Frontal cortex (tissue), 3 donors: ENCODE measurements at regions not wholly inside any gene's neighbourhood (a gene's known extent, or its start where the extent isn't known, plus 50 kb on each side); places are given as distances from the start of the nearest gene placed in this dataset.
A peak's percentile ranks its signal among the peaks of the same experiment; 100 is the strongest.
"Not testable (repeated sequence)": the region's sequence is repeated elsewhere in the genome, so short reads cannot be mapped to it uniquely, and the experiment has no call there.

ENCODE experiments used
- DNase-seq, 2 donors: peaks; one replicate each; pipeline ENCODE4 v3.0.0; 2012; ENCODE audit warnings: low spot score in 2 of 2
- FAIRE-seq: peaks from 2 replicates; lab custom pipeline; 2012; peaks lifted over from hg19 to GRCh38; lab: Jason Lieb, UNC
- donor health status: control.
- donor health status: control.
- donor health status: control.

DNA sequence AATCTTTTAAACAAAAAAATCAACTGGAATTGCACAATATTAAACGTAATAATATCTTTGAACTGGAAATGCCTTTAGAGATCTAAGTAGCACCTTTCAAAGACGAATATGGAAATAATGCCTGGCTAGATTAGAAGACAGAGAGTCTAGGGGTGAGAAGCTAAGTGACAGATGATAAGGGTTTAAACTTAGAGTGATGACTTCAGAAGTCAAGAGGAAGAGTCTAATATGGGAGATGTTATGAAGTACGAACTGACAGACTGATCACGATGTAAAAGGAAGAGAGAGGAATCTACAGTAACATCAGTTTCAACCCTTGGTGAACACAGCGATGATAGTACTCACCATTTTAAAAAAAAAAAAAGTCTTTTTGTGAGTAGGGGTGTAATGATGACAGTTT lies 57.9 kb downstream of the HINT1 start:
- FAIRE-seq (no peak), DNase-seq (no peak)

GRCh38 chr5:131104169-131104808 lies 60.8 kb downstream of the HINT1 start:
- DNase-seq (no peak), FAIRE-seq (no peak)

GRCh38 chr5:131096774-131097710 lies 68.0 kb downstream of the HINT1 start:
- FAIRE-seq = peak; percentile 44
- DNase-seq = no peak

DNA sequence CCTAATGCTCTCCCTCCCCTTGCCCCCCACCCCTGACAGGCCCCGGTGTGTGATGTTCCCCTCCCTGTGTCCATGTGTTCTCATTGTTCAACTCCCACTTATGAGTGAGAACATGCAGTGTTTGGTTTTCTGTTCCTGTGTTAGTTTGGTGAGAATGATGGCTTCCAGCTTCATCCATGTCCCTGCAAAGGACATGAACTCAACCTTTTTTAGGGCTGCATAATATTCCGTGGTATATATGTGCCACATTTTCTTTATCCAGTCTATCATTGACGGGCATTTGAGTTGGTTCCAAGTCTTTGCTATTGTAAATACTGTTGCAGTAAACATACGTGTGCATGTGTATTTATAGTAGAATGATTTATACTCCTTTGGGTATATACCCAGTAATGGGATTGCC lies 69.5 kb downstream of the HINT1 start:
- FAIRE-seq, DNase-seq: not testable (repeated sequence)

DNA sequence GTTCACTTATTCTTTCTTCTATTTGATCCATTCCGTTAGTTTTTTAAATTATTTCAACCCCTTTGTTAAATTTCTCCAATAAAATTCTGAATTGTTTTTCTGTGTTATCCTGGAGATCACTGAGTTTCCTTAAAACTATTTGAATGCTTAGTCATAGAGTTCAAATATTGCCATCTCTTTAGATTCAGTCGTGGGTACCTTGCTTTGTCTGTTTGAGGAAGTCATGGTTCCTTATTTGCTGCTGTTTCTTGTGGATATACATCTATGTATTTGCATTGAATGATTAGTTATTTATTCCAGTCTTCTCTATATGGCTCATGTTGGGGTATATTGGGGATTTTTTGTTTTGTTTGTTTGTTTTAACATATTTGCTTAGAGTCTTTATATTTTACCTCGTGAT lies 80.6 kb downstream of the HINT1 start:
- FAIRE-seq (no peak), DNase-seq (no peak)

GRCh38 chr5:131081913-131082488 lies 83.1 kb downstream of the HINT1 start:
- DNase-seq (no peak), FAIRE-seq (no peak)

- FAIRE-seq = no peak
- DNase-seq = no peak
These were observed 83.7 kb downstream of the HINT1 start for GRCh38 chr5:131081374-131081773.

- no peak for DNase-seq
- FAIRE-seq = no peak
These were observed 85.8 kb downstream of the HINT1 start for GRCh38 chr5:131079232-131079631.

GRCh38 chr5:131068893-131069643 lies 96.0 kb downstream of the HINT1 start:
- DNase-seq (peak; percentile 16 to 28), FAIRE-seq (peak; percentile 96)

GRCh38 chr5:131068076-131068475 lies 97.0 kb downstream of the HINT1 start:
- FAIRE-seq (no peak), DNase-seq (no peak)

DNA sequence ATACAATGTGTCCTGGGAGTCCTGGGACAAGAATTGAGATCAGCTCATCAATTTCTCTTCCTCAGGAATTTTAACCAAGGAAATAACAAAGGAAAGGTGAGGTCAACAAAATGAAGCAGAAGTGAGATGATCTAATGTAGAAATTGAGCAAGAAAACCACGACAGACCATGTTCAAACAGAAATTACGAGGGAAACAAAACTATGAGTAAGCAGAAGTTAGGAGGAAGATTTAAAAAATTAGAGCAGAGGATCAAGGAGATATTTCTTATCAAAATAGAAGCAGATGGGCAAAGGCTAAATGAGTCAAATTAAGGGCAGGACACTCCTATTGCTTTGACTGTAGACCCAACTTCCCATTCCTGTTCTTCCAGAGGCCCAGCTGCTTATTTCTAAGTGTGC lies 97.4 kb downstream of the HINT1 start:
- FAIRE-seq = no peak

DNA sequence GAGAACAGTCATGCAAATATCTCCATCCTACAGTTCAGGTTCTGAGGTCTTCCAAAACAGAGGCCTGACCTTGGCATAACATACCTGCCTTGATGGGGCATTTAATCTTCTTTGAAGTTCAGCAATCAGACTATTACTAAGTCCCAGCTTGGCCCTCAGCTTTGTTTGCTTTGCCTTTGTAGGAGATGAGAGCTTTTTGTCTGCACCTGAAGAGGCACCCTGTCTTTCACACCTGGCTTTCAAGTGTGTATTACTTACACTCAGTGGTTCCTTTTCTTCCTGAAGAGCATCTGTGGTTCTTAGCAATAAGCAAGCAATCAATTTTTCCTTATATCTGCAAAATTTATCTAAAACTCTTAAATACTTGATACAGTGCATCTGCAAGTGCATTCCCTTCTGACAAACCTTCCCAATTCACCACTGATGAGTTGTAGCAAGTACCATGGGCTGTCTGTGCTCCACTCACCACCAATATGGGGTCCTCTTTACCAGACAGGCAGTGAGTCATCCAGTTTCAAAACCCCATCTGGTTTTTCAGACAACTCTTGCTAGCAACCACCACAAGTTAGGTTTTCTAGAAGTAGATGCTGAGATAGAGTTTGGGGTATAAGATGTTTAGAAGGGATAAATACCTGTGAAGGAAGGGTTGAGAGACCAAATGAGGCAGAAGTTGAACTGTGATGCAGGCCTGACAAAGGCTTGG lies 100.2 kb downstream of the HINT1 start:
- FAIRE-seq (no peak), DNase-seq (no peak)

More for the DNA sequence above, 97.4 kb downstream of the HINT1 start:
- no peak for DNase-seq

- DNase-seq (no peak), FAIRE-seq (no peak)
These were observed 122.9 kb downstream of the HINT1 start for GRCh38 chr5:131042021-131042789.

DNA sequence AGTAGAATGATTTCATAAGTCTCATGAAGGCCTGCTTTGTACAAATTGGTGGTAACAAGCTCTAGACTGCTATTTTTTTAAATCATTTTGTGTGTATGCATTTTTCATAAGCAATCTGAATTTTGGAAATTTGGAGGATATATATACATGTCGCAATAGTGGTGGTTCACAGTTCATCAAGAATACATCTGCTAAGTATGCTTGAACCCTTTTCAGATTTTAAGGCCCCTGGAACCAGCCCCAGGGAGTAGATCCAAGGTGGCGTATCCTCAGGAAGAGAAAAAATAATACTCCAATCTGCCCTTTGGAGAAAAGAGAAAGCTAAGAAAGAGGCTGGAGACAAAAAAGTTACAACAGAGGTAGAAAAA lies 141.6 kb downstream of the HINT1 start:
- FAIRE-seq (no peak), DNase-seq (no peak)

DNA sequence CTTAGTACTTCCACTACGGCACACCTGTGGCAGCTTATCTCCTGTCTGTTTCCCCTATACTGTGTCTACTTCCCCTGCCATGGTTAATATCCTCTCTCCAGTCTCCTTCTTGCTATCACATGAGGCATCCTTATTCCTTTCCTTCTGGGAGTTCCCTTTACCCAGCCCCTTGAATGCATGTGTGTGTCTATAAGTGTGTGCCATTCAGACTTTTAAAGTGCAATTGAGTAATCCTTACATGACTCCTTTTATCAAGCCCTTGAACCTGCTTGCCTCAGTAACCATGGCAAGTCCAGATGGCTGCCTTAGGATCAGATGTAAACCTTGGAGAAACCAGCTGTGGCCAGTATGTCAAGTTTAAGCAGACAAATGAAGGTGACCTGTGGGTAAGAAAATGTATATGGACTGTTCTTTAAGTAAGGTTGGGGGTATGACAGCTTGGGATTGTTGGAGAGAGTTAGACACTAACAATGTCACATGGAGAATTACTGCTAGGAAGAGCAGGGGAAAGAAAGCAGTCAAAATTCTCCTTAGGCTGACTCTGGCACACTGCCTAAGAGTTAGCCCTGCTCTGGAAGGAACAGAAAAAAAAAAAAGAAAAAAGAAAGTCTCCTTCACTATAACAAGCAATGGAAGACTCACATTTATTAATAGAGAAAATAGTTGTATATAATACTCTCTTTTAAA lies 142.1 kb downstream of the HINT1 start:
- no peak for DNase-seq

DNA sequence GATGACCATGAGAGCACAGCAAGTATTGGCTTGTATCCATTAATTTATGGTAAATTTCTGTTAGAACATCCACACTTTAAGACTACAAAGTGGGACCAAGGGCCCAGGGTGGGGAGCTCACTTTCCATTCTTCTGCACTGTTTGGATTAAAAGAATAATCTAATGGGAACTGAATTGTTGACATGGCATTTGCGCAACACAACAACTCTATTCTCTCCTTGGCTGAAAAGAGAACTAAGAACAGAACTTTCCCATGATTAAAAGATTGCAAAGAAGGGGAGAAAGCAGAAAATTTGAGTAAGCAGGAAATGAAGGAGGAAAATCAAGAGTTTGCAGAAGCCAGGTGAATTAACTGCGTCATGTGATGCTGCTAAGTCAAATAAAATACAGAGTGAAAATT lies 143.4 kb downstream of the HINT1 start:
- no peak for DNase-seq
- FAIRE-seq = no peak

More for the DNA sequence above, 142.1 kb downstream of the HINT1 start:
- FAIRE-seq = no peak

GRCh38 chr5:131019601-131020315 lies 145.3 kb downstream of the HINT1 start:
- FAIRE-seq = no peak

GRCh38 chr5:131019111-131019510 lies 145.9 kb downstream of the HINT1 start:
- DNase-seq (no peak), FAIRE-seq (no peak)

More at GRCh38 chr5:131019601-131020315, 145.3 kb downstream of the HINT1 start:
- no peak for DNase-seq
